ENCODE measurements at regions not wholly inside any gene's neighbourhood (a gene's known extent, or its start where the extent isn't known, plus 50 kb on each side); places are given as distances from the start of the nearest gene placed in this dataset.

DNA sequence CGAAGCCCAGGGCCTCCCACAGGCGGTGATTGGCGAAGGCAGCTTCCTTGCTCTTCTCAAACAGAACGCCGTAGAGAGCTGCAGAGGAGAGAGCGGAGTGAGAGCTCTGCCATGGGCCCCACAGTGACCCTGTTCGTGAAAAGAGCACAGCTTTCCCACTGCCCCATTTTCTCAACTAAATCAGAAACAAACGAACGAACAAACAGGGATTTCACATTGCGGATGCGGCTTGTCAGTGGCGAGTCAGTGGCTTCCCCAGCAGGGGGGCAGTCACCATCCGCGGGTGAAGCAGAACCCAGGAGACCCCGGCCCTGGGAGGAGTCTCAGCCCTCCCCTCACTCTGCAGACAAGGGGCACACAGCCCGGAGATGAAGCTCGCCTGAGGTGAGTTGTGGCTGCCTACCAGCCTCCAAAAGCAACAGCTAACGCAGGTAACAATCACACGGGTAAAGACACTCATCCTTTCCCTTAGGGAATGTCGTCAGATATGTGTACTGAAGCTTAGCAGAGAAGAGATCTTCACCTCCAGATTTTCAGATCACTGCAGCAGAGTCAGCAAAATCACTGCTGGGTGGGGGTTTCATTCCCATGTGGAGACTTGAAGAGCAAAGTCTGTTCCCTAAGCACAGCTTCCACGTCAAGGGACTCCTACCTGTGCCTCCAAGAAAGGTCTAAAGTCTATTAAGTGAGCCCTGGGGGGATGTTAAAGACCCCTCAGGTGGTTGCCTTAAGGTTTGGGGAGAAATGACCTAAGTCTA is 51.2 kb upstream of the GPR31 start:
- peaks cover 32% of the 10 kb centered on the region for H3K4me1 Mint-ChIP-seq (ENCODE audit: unreplicated experiment)
- H3K27me3 Mint-ChIP-seq (ENCODE audit: unreplicated experiment) = peaks cover 4% of the 10 kb centered on the region
- no peak overlapping the region for H3K27ac Mint-ChIP-seq (ENCODE audit: unreplicated experiment)
- H3K9me3 Mint-ChIP-seq (ENCODE audit: unreplicated experiment) = no peaks in the 10 kb centered on the region
- no peak for DNase-seq (ENCODE audit: low spot score)
- no peak overlapping the region for H3K4me3 Mint-ChIP-seq (ENCODE audit: unreplicated experiment)
- TF ChIP-seq, protein P1, sequence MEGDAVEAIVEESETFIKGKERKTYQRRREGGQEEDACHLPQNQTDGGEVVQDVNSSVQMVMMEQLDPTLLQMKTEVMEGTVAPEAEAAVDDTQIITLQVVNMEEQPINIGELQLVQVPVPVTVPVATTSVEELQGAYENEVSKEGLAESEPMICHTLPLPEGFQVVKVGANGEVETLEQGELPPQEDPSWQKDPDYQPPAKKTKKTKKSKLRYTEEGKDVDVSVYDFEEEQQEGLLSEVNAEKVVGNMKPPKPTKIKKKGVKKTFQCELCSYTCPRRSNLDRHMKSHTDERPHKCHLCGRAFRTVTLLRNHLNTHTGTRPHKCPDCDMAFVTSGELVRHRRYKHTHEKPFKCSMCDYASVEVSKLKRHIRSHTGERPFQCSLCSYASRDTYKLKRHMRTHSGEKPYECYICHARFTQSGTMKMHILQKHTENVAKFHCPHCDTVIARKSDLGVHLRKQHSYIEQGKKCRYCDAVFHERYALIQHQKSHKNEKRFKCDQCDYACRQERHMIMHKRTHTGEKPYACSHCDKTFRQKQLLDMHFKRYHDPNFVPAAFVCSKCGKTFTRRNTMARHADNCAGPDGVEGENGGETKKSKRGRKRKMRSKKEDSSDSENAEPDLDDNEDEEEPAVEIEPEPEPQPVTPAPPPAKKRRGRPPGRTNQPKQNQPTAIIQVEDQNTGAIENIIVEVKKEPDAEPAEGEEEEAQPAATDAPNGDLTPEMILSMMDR (IDR thresholded peaks at IDR 0.05; ENCODE audit: unreplicated experiment) = no peak
- no peaks in the 10 kb centered on the region for H3K36me3 Mint-ChIP-seq (ENCODE audit: low read depth, unreplicated experiment)

DNA sequence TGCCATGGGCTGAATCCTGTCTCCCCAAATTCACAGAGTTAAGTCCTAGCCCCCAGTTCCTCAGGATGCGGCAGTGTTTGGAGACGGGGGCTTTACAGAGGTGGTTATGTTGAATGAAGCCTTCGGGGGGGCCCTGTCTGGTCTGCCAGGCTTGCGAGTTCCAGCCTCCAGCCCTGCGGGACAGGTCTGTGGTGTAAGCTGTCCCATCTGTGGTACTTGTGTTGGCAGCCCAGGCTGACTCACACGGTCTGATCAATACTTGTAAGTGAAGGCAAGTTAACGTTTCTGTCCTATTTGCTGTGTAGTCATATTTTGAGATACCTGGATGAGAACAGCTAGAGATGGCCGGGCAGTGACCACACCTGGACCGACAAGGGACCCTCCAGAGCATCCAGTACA is 51.8 kb upstream of the GPR31 start:
- TF ChIP-seq, protein P1 (IDR thresholded peaks at IDR 0.05; ENCODE audit: unreplicated experiment) = no peak
- H3K36me3 Mint-ChIP-seq (ENCODE audit: low read depth, unreplicated experiment) = no peaks in the 10 kb centered on the region
- H3K27me3 Mint-ChIP-seq (ENCODE audit: unreplicated experiment) = peaks cover 4% of the 10 kb centered on the region
- no peak overlapping the region for H3K27ac Mint-ChIP-seq (ENCODE audit: unreplicated experiment)
- H3K4me1 Mint-ChIP-seq (ENCODE audit: unreplicated experiment) = peaks cover 31% of the 10 kb centered on the region
- no peak for DNase-seq (ENCODE audit: low spot score)
- no peak overlapping the region for H3K4me3 Mint-ChIP-seq (ENCODE audit: unreplicated experiment)
- no peaks in the 10 kb centered on the region for H3K9me3 Mint-ChIP-seq (ENCODE audit: unreplicated experiment)

DNA sequence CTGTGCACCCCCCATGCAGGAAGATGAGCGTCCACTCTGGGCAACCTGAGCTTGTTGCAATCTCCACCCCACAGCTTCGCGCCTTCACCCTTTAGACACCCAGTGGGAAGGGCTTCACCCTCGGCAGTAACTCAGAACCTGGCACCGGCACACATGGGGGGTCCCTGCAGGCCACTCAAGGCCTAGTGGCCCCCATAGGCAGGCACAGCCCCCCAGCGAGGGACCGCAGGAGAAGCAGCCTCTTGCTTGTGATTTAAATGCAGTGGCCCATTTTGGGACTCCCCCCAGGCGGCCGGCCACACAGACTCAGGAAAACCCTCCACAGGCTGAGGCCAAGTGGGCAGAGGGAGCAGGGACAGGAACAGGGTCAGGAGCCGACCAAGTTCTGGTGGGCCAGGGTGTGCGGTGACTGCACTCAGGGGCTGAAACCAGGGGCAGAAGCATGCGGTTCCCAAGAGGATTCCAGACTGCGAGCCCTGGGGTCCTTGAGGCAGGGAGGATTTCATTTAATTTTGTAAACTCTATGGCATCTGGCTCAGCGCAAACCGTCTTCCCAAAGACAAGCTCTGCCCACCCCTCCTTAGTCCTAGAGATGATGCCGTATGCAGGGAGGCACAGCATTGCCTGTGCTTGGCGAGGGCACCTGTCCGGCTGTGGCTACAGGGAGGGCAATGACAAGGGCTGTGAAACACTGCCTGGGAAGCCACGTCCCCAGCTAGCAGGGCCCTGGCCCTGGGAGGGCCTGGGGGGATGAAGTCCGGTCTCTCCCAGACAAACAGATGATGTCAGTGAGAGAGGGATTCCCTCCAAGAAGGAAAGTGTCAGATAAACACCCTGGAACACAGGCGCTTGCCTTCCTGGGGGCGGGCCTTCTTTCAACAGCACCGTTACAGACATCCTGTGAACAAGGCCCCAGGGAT is 52.9 kb upstream of the GPR31 start:
- H3K27me3 Mint-ChIP-seq (ENCODE audit: unreplicated experiment) = peaks cover 4% of the 10 kb centered on the region

DNA sequence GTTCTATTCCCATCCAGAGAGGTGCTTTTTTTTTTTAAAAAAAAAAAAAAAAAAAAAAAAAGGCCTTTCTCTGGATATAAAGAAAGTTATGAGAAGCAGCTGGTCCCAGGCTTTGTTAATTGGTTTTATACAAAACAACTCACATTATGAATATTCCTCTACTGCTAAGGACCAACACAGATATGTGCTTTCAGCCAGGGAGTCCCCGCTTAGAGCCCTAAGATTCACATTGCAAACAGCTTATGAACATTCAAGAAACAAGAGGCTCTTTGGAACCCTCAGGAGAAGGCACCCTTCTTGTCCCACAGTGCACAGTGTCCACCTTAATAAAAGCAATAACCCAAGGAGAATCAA is 53.5 kb upstream of the GPR31 start:
- Mint-ChIP-seq H3K9me3 (ENCODE audit: unreplicated experiment) (no peaks in the 10 kb centered on the region), H3K27ac (ENCODE audit: unreplicated experiment) (no peak overlapping the region), H3K4me3 (ENCODE audit: unreplicated experiment) (no peak overlapping the region), H3K4me1 (ENCODE audit: unreplicated experiment) (peaks cover 28% of the 10 kb centered on the region), H3K27me3 (ENCODE audit: unreplicated experiment) (peaks cover 4% of the 10 kb centered on the region), H3K36me3 (ENCODE audit: low read depth, unreplicated experiment) (no peaks in the 10 kb centered on the region)
- TF ChIP-seq, protein P1 (IDR thresholded peaks at IDR 0.05; ENCODE audit: unreplicated experiment) = no peak
- no peak for DNase-seq (ENCODE audit: low spot score)

More for the DNA sequence above, 52.9 kb upstream of the GPR31 start:
- Mint-ChIP-seq H3K27ac (ENCODE audit: unreplicated experiment) (no peak overlapping the region), H3K4me3 (ENCODE audit: unreplicated experiment) (no peak overlapping the region), H3K36me3 (ENCODE audit: low read depth, unreplicated experiment) (no peaks in the 10 kb centered on the region), H3K4me1 (ENCODE audit: unreplicated experiment) (peaks cover 30% of the 10 kb centered on the region), H3K9me3 (ENCODE audit: unreplicated experiment) (no peaks in the 10 kb centered on the region)
- peak; percentile 51 for DNase-seq (ENCODE audit: low spot score)
- TF ChIP-seq, protein P1 (IDR thresholded peaks at IDR 0.05; ENCODE audit: unreplicated experiment) = no peak

All from endothelial cell (in vitro differentiated cells).